SU-DHL-6 (cell line): ENCODE measurements at regions not wholly inside any gene's neighbourhood (a gene's known extent, or its start where the extent isn't known, plus 50 kb on each side); places are given as distances from the start of the nearest gene placed in this dataset.

Experiments used
- H2AFZ ChIP-seq: fragments of 200-600 bp; sonication (generic); 2 replicates; pipeline ENCODE4 v1.6.1; 2014; ENCODE audit warnings: low read depth, mild to moderate bottlenecking, moderate library complexity, mixed read lengths, antibody characterized with exemption, low read length; ENCODE audit not compliant: severe bottlenecking
- H3F3A ChIP-seq: fragments of 200-600 bp; shearing (Covaris generic); 2 replicates; pipeline ENCODE4 v1.6.0; 2016; ENCODE audit warnings: antibody characterized with exemption, mild to moderate bottlenecking; ENCODE audit not compliant: insufficient read depth
- H3K27ac ChIP-seq: fragments of 200-600 bp; sonication (generic); 2 replicates; pipeline ENCODE4 v1.5.1; 2016; ENCODE audit warnings: low read depth, mild to moderate bottlenecking, low read length, moderate library complexity, mixed read lengths
- H3K27me3 ChIP-seq: fragments of 200-600 bp; sonication (generic), shearing (Covaris generic); 2 replicates; pipeline ENCODE4 v1.6.0; 2014; ENCODE audit warnings: mild to moderate bottlenecking, low read length
- H3K36me3 ChIP-seq: fragments of 200-600 bp; sonication (generic); 2 replicates; pipeline ENCODE4 v1.6.1; 2014; ENCODE audit warnings: mild to moderate bottlenecking, low read length, mixed read lengths
- H3K4me2 ChIP-seq: fragments of 300-600, 200-600 bp; shearing (Covaris generic), sonication (generic); 2 replicates; pipeline ENCODE4 v1.6.0; 2014; ENCODE audit warnings: low read length, low read depth, mild to moderate bottlenecking; ENCODE audit not compliant: poor library complexity, severe bottlenecking
- H3K4me3 ChIP-seq: fragments of 200-600 bp; sonication (generic); 2 replicates; pipeline ENCODE4 v1.5.1; 2014; ENCODE audit warnings: antibody characterized with exemption, low read length, mild to moderate bottlenecking, mixed read lengths; ENCODE audit not compliant: insufficient read depth, poor library complexity, severe bottlenecking
- H3K79me2 ChIP-seq: fragments of 200-600 bp; sonication (generic); 2 replicates; pipeline ENCODE4 v1.6.1; 2014; ENCODE audit warnings: mild to moderate bottlenecking, low read length, moderate library complexity; ENCODE audit not compliant: insufficient read depth
- H3K9ac ChIP-seq: fragments of 200-600 bp; sonication (generic); 2 replicates; pipeline ENCODE4 v1.7.0; 2014; ENCODE audit warnings: mild to moderate bottlenecking, low read length
- H3K9me2 ChIP-seq: fragments of 200-600 bp; sonication (generic); replicated peaks from 2 replicates; pipeline ENCODE4 v1.6.1; 2014; ENCODE audit warnings: low read length; ENCODE audit not compliant: insufficient read depth
- H3K9me3 ChIP-seq: fragments of 200-600 bp; sonication (generic); 2 replicates; pipeline ENCODE4 v1.6.1; 2014; ENCODE audit warnings: low read length, mixed read lengths; ENCODE audit not compliant: insufficient read depth
- H4K20me1 ChIP-seq: fragments of 200-600 bp; sonication (generic); 2 replicates; pipeline ENCODE4 v1.6.1; 2014; ENCODE audit warnings: low read depth, mild to moderate bottlenecking, antibody characterized with exemption, low read length, moderate library complexity, mixed read lengths
- EZH2phosphoT487 ChIP-seq: fragments of 200-600 bp; sonication (generic), shearing (Covaris generic); conservative IDR thresholded peaks from 2 replicates; pipeline ENCODE4 v1.6.1; 2018; ENCODE audit warnings: mild to moderate bottlenecking, antibody characterized with exemption, low read length, moderate library complexity, mixed read lengths
- TF ChIP-seq, protein P1 (sequence below): fragments of 200-600 bp; sonication (generic); IDR thresholded peaks from one replicate; pipeline ENCODE4 v1.5.1; 2017; ENCODE audit warnings: antibody characterized with exemption, mild to moderate bottlenecking, low read length, moderate library complexity; ENCODE audit not compliant: insufficient read depth, poor library complexity, severe bottlenecking

DNA sequence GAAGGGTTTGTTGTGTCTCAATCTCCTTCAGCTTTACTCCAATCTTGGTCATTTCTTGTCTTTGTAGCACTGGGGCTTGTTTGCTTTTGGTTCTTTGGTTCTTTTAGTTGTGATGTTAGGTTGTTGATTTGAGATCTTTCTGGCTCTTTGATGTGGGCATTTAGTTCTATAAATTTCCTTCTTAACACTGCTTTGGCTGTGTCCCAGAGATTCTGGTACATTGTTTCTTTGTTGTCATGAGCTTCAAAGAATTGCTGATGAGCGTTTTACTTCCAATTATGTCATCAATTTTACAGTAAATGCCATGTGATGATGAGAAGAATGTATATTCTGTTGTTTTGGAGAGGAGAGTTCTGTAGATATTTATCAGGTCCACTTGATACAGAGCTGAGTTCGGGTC is 353.3 kb downstream of the MAN2A1 start:
- H3K9me2 ChIP-seq: no peaks in the 10 kb centered on the region
- no peak overlapping the region for H3K4me2 ChIP-seq
- no peak overlapping the region for H3K9ac ChIP-seq
- no peaks in the 10 kb centered on the region for H3K36me3 ChIP-seq
- H4K20me1 ChIP-seq: no peaks in the 10 kb centered on the region
- H3K27ac ChIP-seq: no peak overlapping the region
- no peaks in the 10 kb centered on the region for H3K27me3 ChIP-seq
- no peak overlapping the region for H3K4me3 ChIP-seq
- TF ChIP-seq, protein P1, sequence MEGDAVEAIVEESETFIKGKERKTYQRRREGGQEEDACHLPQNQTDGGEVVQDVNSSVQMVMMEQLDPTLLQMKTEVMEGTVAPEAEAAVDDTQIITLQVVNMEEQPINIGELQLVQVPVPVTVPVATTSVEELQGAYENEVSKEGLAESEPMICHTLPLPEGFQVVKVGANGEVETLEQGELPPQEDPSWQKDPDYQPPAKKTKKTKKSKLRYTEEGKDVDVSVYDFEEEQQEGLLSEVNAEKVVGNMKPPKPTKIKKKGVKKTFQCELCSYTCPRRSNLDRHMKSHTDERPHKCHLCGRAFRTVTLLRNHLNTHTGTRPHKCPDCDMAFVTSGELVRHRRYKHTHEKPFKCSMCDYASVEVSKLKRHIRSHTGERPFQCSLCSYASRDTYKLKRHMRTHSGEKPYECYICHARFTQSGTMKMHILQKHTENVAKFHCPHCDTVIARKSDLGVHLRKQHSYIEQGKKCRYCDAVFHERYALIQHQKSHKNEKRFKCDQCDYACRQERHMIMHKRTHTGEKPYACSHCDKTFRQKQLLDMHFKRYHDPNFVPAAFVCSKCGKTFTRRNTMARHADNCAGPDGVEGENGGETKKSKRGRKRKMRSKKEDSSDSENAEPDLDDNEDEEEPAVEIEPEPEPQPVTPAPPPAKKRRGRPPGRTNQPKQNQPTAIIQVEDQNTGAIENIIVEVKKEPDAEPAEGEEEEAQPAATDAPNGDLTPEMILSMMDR: no peak
- TF ChIP-seq EZH2phosphoT487: no peak
- no peak overlapping the region for H2AFZ ChIP-seq
- H3K9me3 ChIP-seq: 0 out of 2 replicates have a peak, but pooled peaks cover 5% of the 10 kb centered on the region
- no peaks in the 10 kb centered on the region for H3K79me2 ChIP-seq
- H3F3A ChIP-seq: no peaks in the 10 kb centered on the region

DNA sequence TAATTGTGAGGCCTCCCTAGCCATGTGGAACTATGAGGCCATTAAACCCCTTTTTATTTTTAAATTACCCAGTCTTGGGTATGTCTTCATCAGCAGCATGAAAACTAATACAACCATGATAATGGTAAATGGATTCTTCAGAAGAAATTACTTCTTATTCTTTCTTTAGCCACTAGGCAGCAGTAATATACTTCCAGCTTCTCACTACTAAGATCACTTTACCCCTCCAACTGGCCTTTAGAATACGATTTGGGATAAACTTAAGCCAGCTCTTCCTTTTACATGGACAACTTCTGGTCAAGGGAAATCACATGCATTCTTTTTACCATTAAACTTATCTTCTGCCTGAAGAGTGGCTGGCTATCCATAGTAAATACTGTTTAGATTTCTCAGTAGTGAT is 355.4 kb downstream of the MAN2A1 start:
- no peaks in the 10 kb centered on the region for H3F3A ChIP-seq
- H3K27me3 ChIP-seq: no peaks in the 10 kb centered on the region
- no peaks in the 10 kb centered on the region for H3K79me2 ChIP-seq
- H3K36me3 ChIP-seq: no peaks in the 10 kb centered on the region
- H2AFZ ChIP-seq: no peak overlapping the region
- no peaks in the 10 kb centered on the region for H4K20me1 ChIP-seq
- H3K4me3 ChIP-seq: no peak overlapping the region
- H3K4me2 ChIP-seq: no peak overlapping the region
- no peak for TF ChIP-seq EZH2phosphoT487
- TF ChIP-seq, protein P1: no peak
- no peaks in the 10 kb centered on the region for H3K9me2 ChIP-seq
- H3K9ac ChIP-seq: no peak overlapping the region
- no peak overlapping the region for H3K27ac ChIP-seq
- H3K9me3 ChIP-seq: 0 out of 2 replicates have a peak, but pooled peaks cover 5% of the 10 kb centered on the region

DNA sequence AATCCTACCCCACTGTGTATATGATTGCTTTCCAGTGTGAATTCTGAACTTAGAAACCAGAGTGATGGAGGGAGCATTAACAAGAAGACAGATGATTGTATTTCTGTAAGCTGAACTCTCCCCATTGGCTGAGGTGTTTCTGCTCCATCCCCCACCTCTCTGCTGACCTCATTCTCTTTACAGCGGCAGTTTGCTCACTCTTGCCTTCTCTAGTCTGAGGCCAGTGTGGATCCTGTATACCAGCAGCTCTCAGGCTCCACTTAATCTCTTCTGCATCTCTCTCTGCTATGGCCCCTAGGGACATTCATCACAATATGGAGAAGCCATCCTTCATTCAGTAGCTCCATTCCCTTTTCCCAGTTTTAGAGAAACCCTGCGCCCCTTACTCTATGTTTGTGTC is 358.8 kb downstream of the MAN2A1 start:
- Histone ChIP-seq H2AFZ (no peak overlapping the region), H3K9me3 (no peaks in the 10 kb centered on the region), H4K20me1 (no peaks in the 10 kb centered on the region), H3K4me3 (no peak overlapping the region), H3K79me2 (no peaks in the 10 kb centered on the region), H3K4me2 (no peak overlapping the region), H3K36me3 (no peaks in the 10 kb centered on the region), H3K9ac (no peak overlapping the region), H3K9me2 (no peaks in the 10 kb centered on the region), H3K27ac (no peak overlapping the region), H3F3A (no peaks in the 10 kb centered on the region), H3K27me3 (no peaks in the 10 kb centered on the region)
- TF ChIP-seq, protein P1: no peak

DNA sequence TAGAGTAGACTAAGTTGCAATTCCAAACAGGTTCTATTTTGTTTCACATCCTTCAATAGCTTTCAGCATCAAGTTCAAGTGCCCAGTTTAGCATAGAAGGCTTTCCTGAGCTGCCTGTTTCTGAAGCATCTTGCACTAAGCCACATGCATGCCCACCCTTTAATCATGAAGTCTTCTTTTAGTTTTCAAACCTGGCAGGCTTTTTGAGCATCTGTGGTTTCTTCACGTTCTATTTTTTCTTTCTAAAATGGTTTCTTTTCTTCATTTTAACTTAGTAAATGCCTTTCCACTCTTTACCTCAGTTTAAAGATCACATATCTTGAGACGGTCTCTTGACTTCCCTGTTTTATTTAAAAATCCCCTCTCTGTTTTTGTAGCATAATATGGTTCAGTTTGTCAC is 360.1 kb downstream of the MAN2A1 start:
- H3K27me3 ChIP-seq: no peaks in the 10 kb centered on the region
- H2AFZ ChIP-seq: no peak overlapping the region
- H3K36me3 ChIP-seq: no peaks in the 10 kb centered on the region
- H3K9ac ChIP-seq: no peak overlapping the region
- no peaks in the 10 kb centered on the region for H3K9me3 ChIP-seq
- no peak overlapping the region for H3K4me2 ChIP-seq
- H3K9me2 ChIP-seq: no peaks in the 10 kb centered on the region
- H3F3A ChIP-seq: no peaks in the 10 kb centered on the region
- H3K27ac ChIP-seq: no peak overlapping the region
- TF ChIP-seq EZH2phosphoT487: no peak
- TF ChIP-seq, protein P1: no peak
- H3K4me3 ChIP-seq: no peak overlapping the region
- H3K79me2 ChIP-seq: no peaks in the 10 kb centered on the region
- H4K20me1 ChIP-seq: no peaks in the 10 kb centered on the region
